ENCODE measurements at regions not wholly inside any gene's neighbourhood (a gene's known extent, or its start where the extent isn't known, plus 50 kb on each side); places are given as distances from the start of the nearest gene placed in this dataset.

GRCh38 chr16:55401046-55401445 is 77.0 kb downstream of the IRX6 start:
- Mint-ChIP-seq H3K4me3 (no peak overlapping the region), H3K36me3 (no peaks in the 10 kb centered on the region), H3K27ac (no peak overlapping the region), H3K27me3 (peaks cover 3% of the 10 kb centered on the region), H3K4me1 (no peaks in the 10 kb centered on the region), H3K9me3 (no peaks in the 10 kb centered on the region)
- ATAC-seq (ENCODE audit: low read depth) (no peak), DNase-seq (no peak)
- POLR2A ChIA-PET = no interaction called here

GRCh38 chr16:55403464-55403863 is 75.5 kb upstream of the MMP2 start:
- H3K36me3 Mint-ChIP-seq = no peaks in the 10 kb centered on the region
- no peak overlapping the region for H3K4me3 Mint-ChIP-seq
- ATAC-seq (ENCODE audit: low read depth) (no peak), DNase-seq (no peak)
- H3K4me1 Mint-ChIP-seq = no peaks in the 10 kb centered on the region
- no peak overlapping the region for H3K27ac Mint-ChIP-seq
- POLR2A ChIA-PET = no interaction called here
- H3K9me3 Mint-ChIP-seq = no peaks in the 10 kb centered on the region
- peaks cover 6% of the 10 kb centered on the region for H3K27me3 Mint-ChIP-seq

GRCh38 chr16:55406651-55407050 is 72.3 kb upstream of the MMP2 start:
- Mint-ChIP-seq H3K27ac (no peak overlapping the region), H3K4me1 (no peaks in the 10 kb centered on the region), H3K9me3 (no peaks in the 10 kb centered on the region), H3K36me3 (no peaks in the 10 kb centered on the region), H3K27me3 (peaks cover 4% of the 10 kb centered on the region), H3K4me3 (no peak overlapping the region)
- POLR2A ChIA-PET = no interaction called here
- DNase-seq (no peak), ATAC-seq (ENCODE audit: low read depth) (no peak)

- peaks cover 4% of the 10 kb centered on the region for H3K27me3 Mint-ChIP-seq
- no peaks in the 10 kb centered on the region for H3K4me1 Mint-ChIP-seq
- no peak overlapping the region for H3K4me3 Mint-ChIP-seq
- H3K27ac Mint-ChIP-seq = no peak overlapping the region
- no peak for ATAC-seq (ENCODE audit: low read depth)
- POLR2A ChIA-PET = interaction anchor here (0.6 kb wide), 1 partner anchor 92 kb away, joined by 3 read pairs; no protein-coding TSS in a partner anchor
- H3K36me3 Mint-ChIP-seq = no peaks in the 10 kb centered on the region
- H3K9me3 Mint-ChIP-seq = no peaks in the 10 kb centered on the region
- DNase-seq = no peak
Observed at GRCh38 chr16:55408661-55409060, 70.3 kb upstream of the MMP2 start.

- ATAC-seq (ENCODE audit: low read depth) (no peak), DNase-seq (no peak)
- Mint-ChIP-seq H3K4me3 (no peak overlapping the region), H3K4me1 (no peaks in the 10 kb centered on the region), H3K9me3 (no peaks in the 10 kb centered on the region), H3K27me3 (peaks cover 5% of the 10 kb centered on the region), H3K27ac (no peak overlapping the region), H3K36me3 (no peaks in the 10 kb centered on the region)
- POLR2A ChIA-PET = no interaction called here
Observed at GRCh38 chr16:55411231-55411630, 67.8 kb upstream of the MMP2 start.

GRCh38 chr16:55418586-55418985 is 60.4 kb upstream of the MMP2 start:
- Mint-ChIP-seq H3K4me3 (no peak overlapping the region), H3K9me3 (no peaks in the 10 kb centered on the region), H3K4me1 (peaks cover 2% of the 10 kb centered on the region), H3K36me3 (no peaks in the 10 kb centered on the region), H3K27me3 (peaks cover 2% of the 10 kb centered on the region), H3K27ac (no peak overlapping the region)
- POLR2A ChIA-PET = no interaction called here
- DNase-seq (no peak), ATAC-seq (ENCODE audit: low read depth) (no peak)

GRCh38 chr16:55421226-55421625 is 57.8 kb upstream of the MMP2 start:
- POLR2A ChIA-PET = no interaction called here

GRCh38 chr16:55426865-55427484 is 52.0 kb upstream of the MMP2 start:
- Mint-ChIP-seq H3K27ac (no peak overlapping the region), H3K4me1 (no peaks in the 10 kb centered on the region), H3K9me3 (no peaks in the 10 kb centered on the region), H3K27me3 (peaks cover 3% of the 10 kb centered on the region), H3K36me3 (no peaks in the 10 kb centered on the region), H3K4me3 (no peak overlapping the region)
- no peak for DNase-seq
- POLR2A ChIA-PET = no interaction called here
- no peak for ATAC-seq (ENCODE audit: low read depth)

More at GRCh38 chr16:55421226-55421625, 57.8 kb upstream of the MMP2 start:
- Mint-ChIP-seq H3K9me3 (no peaks in the 10 kb centered on the region), H3K4me1 (peaks cover 2% of the 10 kb centered on the region), H3K4me3 (no peak overlapping the region), H3K27ac (no peak overlapping the region), H3K27me3 (peaks cover 3% of the 10 kb centered on the region), H3K36me3 (no peaks in the 10 kb centered on the region)
- DNase-seq = no peak
- ATAC-seq (ENCODE audit: low read depth) = no peak
